Spinal cord (tissue), 9 donors: ENCODE measurements at regions not wholly inside any gene's neighbourhood (a gene's known extent, or its start where the extent isn't known, plus 50 kb on each side); places are given as distances from the start of the nearest gene placed in this dataset.

Experiments used
- DNase-seq, 6 donors: peaks; one replicate each; pipeline versions ENCODE4 v3.0.0 to v3.0.0-alpha.2; 2013 to 2015; ENCODE audit warnings: low spot score in 6 of 6, low read depth in 4 of 6
- H3K27ac ChIP-seq: one replicate; pipeline ENCODE4 v1.5.1; 2013; ENCODE audit warnings: low read depth, low read length, control low read depth
- H3K27me3 ChIP-seq: one replicate; pipeline ENCODE4 v1.6.1; 2013; ENCODE audit warnings: low read length; ENCODE audit not compliant: control insufficient read depth, insufficient read depth
- H3K36me3 ChIP-seq: one replicate; pipeline ENCODE4 v1.6.1; 2013; ENCODE audit warnings: low read length; ENCODE audit not compliant: control insufficient read depth, insufficient read depth
- H3K4me1 ChIP-seq: one replicate; pipeline ENCODE4 v1.6.1; 2013; ENCODE audit warnings: low read length; ENCODE audit not compliant: control insufficient read depth, insufficient read depth
- H3K4me3 ChIP-seq: one replicate; pipeline ENCODE4 v1.5.1; 2013; ENCODE audit warnings: low read depth, low read length, control low read depth
- H3K9me3 ChIP-seq: one replicate; pipeline ENCODE4 v1.6.1; 2013; ENCODE audit warnings: low read length; ENCODE audit not compliant: control insufficient read depth, insufficient read depth
- WGBS: methylation state at CpG from one replicate; pipeline ENCODE4 v1.1.5; 2013; ENCODE audit warnings: missing lambda C conversion rate; ENCODE audit not compliant: insufficient coverage; 5-methylcytosine and 5-hydroxymethylcytosine counted together
- donor health status: healthy.

- H3K36me3 ChIP-seq: no peaks in the 10 kb centered on the region
- WGBS: 100% methylated on average over 1 of the region's 1 CpG
- H3K4me1 ChIP-seq: no peaks in the 10 kb centered on the region
- no peaks in the 10 kb centered on the region for H3K9me3 ChIP-seq
- DNase-seq: no peak
- H3K4me3 ChIP-seq: no peak overlapping the region
- H3K27ac ChIP-seq: no peak overlapping the region
- H3K27me3 ChIP-seq: no peaks in the 10 kb centered on the region
These were observed 59.8 kb upstream of the GDF10 start for GRCh38 chr10:47240173-47240572.

GRCh38 chr10:47241256-47241655 is 58.7 kb upstream of the GDF10 start:
- H3K27me3 ChIP-seq: no peaks in the 10 kb centered on the region
- H3K4me3 ChIP-seq: no peak overlapping the region
- no peaks in the 10 kb centered on the region for H3K9me3 ChIP-seq
- no peak for DNase-seq
- H3K27ac ChIP-seq: no peak overlapping the region
- no peaks in the 10 kb centered on the region for H3K4me1 ChIP-seq
- 80% methylated on average over 2 of the region's 2 CpGs for WGBS
- no peaks in the 10 kb centered on the region for H3K36me3 ChIP-seq

- Histone ChIP-seq H3K27me3 (no peaks in the 10 kb centered on the region), H3K27ac (no peak overlapping the region), H3K36me3 (no peaks in the 10 kb centered on the region), H3K9me3 (no peaks in the 10 kb centered on the region), H3K4me3 (no peak overlapping the region), H3K4me1 (no peaks in the 10 kb centered on the region)
- DNase-seq: no peak
- WGBS: 79% methylated on average over 6 of the region's 9 CpGs
These were observed 57.8 kb upstream of the GDF10 start for GRCh38 chr10:47241946-47242867.

- DNase-seq: no peak
- Histone ChIP-seq H3K27ac (no peak overlapping the region), H3K4me3 (no peak overlapping the region), H3K9me3 (no peaks in the 10 kb centered on the region), H3K27me3 (no peaks in the 10 kb centered on the region), H3K4me1 (no peaks in the 10 kb centered on the region), H3K36me3 (no peaks in the 10 kb centered on the region)
- 87% methylated on average over 2 of the region's 4 CpGs for WGBS
These were observed 56.6 kb upstream of the GDF10 start for GRCh38 chr10:47243356-47243755.

GRCh38 chr10:47243791-47244190 is 56.2 kb upstream of the GDF10 start:
- Histone ChIP-seq H3K27ac (no peak overlapping the region), H3K27me3 (no peaks in the 10 kb centered on the region), H3K4me3 (no peak overlapping the region), H3K9me3 (no peaks in the 10 kb centered on the region), H3K36me3 (no peaks in the 10 kb centered on the region), H3K4me1 (no peaks in the 10 kb centered on the region)
- DNase-seq: no peak
- WGBS: 83% methylated on average over 4 of the region's 4 CpGs

GRCh38 chr10:47244560-47245500 is 55.2 kb upstream of the GDF10 start:
- no peak for DNase-seq
- no peaks in the 10 kb centered on the region for H3K4me1 ChIP-seq
- H3K27me3 ChIP-seq: no peaks in the 10 kb centered on the region
- no peak overlapping the region for H3K27ac ChIP-seq
- H3K36me3 ChIP-seq: no peaks in the 10 kb centered on the region
- H3K9me3 ChIP-seq: no peaks in the 10 kb centered on the region
- whole genome bisulfite sequencing: 75% methylated on average over 9 of the region's 15 CpGs
- H3K4me3 ChIP-seq: no peak overlapping the region

GRCh38 chr10:47245731-47246350 is 54.2 kb upstream of the GDF10 start:
- Histone ChIP-seq H3K4me1 (no peaks in the 10 kb centered on the region), H3K36me3 (no peaks in the 10 kb centered on the region)

GRCh38 chr10:47246406-47247147 is 53.4 kb upstream of the GDF10 start:
- DNase-seq: no peak
- H3K4me3 ChIP-seq: no peak overlapping the region
- H3K9me3 ChIP-seq: no peaks in the 10 kb centered on the region
- no peaks in the 10 kb centered on the region for H3K27me3 ChIP-seq
- WGBS: 86% methylated on average over 6 of the region's 6 CpGs
- no peak overlapping the region for H3K27ac ChIP-seq
- H3K36me3 ChIP-seq: no peaks in the 10 kb centered on the region
- no peaks in the 10 kb centered on the region for H3K4me1 ChIP-seq

More at GRCh38 chr10:47245731-47246350, 54.2 kb upstream of the GDF10 start:
- H3K4me3 ChIP-seq: no peak overlapping the region
- H3K9me3 ChIP-seq: no peaks in the 10 kb centered on the region
- no peak for DNase-seq
- 91% methylated on average over 5 of the region's 6 CpGs for WGBS
- no peak overlapping the region for H3K27ac ChIP-seq
- no peaks in the 10 kb centered on the region for H3K27me3 ChIP-seq
